RPMI8226 (cell line): ENCODE measurements at regions not wholly inside any gene's neighbourhood (a gene's known extent, or its start where the extent isn't known, plus 50 kb on each side); places are given as distances from the start of the nearest gene placed in this dataset.

Experiments
- DNase-seq: peaks from one replicate; pipeline ENCODE4 v3.0.0-alpha.2; 2015

DNA sequence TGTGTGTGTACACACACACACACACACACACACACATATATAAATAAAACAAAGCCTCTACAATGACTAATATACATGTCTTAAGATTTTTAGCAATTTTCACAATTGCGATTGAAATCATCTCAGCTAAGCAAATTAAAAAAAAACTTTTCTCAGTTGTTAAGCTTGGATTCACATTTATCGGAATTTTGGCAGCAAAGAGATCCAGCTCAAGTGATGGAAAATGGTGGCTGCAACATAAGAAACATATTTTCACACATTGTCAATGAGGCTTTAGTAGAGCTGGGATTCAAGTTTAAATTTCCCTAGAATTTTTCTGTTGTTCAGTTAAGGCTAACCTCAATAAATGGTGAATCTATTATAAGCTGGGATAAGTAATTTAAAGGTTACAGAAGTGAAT is 768.6 kb upstream of the SORCS1 start:
- DNase-seq = no peak

DNA sequence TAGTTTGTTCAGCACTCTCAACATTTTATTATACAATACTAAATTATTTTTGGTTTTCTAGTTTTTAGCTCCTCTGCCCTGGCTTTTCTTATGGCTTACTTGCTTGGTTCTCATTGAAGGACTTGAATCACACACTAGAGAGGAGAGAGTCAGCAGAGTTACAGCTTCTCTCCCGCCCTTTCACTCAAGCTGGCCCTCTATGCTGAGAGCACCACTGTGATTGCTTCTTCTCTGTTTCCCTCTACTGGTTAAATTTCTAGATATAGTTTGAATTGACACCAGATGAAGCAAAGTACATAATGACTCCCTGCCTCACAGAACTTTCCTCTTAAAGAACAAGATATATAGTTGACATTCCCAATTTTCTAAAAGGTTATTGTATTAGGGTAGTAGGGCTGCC is 767.3 kb upstream of the SORCS1 start:
- DNase-seq = no peak

DNA sequence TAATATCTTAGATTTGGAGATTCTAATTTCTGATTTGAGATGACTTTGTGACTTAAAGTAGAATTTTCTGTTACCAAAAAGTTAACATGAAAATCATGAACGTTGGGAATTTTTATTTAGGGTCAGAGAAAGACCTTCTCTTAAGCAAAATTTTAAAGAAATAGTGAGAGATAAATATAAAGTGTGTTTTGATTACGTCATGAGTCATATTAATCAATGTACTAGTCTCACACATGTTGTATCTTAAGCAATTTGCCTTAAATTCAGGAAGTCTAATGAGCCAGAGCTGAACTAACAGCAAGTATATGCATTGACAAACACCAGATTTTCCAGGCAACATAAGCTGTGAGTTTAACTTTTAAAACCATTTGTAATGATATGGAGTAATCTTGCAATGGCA is 765.5 kb upstream of the SORCS1 start:
- no peak for DNase-seq

DNA sequence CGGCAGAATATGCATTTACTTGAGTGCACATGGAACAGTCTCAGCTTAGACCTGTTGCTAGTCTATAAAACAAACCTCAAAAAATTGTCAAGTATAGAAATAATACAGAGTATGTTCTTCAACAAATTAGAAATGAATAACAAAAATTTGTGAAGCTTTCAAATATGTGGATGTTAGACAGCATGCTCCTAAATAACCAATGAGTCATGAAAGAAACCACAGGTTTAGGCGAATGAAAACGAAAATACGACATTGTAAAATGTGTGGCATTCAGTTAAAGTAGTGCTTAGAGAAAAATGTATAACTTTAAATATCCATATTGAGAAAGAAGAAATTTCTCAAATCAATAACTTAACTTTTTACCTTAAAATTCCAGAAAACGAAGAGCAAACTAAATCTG is 760.0 kb upstream of the SORCS1 start:
- DNase-seq = no peak

DNA sequence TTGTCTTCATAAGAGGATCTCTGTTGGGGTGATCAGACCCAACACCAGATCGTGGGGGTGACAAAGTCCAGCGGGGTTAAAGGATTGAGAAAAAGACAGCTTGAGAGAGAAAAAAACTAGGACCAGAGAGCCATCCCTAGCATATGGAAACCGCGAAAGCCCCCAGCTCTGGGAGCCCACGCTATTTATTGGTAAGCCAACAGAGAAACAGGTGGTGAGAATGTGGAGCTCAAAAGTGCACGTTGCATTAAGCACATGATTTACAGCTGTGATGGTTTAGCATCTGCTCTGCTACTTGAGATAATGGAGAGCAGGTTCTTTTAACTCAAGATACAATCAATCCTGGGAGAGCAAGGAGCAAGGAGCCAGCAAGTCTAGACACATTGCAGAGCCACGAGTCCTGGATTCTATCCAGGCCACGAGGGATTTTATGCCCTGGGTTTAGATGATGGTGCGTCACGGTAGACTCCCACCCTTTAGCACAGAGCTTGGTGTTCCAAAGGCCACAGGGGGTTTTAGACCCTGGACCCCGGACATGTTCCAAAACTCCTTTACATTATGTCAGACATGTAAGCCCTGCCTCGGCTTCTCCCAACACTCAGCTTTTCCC is 755.2 kb upstream of the SORCS1 start:
- DNase-seq = no peak

DNA sequence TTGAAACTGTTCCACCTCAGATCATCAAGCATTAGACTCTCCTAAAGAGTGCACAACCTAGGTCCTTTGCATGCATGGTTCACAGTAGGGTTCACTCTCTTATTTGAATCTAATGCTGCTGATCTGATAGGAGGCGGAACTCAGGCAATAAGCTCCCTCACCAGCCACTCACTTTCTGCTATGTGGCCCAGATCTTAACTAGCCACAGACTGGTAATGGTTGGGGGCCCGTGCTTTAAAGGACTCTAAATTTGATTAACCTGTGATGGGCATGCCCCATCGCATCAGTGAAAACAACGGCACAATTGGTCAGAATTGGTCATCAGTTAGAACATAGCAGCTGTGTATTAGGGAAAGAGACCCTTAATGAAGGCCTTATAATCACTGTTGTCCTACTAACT is 753.7 kb upstream of the SORCS1 start:
- no peak for DNase-seq

DNA sequence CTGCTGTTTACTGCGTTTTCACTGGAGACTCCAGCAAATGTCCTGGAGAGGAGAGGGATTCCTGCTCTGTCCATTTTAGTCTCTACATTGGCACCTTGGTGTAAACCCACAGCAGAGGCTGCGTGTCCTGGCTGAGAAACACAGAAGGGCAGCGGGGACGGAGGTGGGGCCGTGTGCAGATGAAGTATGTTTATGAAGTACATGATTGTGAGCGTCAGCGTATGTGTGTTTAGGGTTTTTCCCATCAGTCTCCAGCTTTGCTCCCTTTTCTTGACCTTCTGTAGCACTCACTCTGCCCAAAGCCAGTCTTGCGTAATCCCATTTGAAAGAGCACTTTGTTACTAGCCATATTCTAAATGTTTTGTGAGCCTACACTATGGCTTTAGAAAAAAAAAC is 750.7 kb upstream of the SORCS1 start:
- DNase-seq = no peak

DNA sequence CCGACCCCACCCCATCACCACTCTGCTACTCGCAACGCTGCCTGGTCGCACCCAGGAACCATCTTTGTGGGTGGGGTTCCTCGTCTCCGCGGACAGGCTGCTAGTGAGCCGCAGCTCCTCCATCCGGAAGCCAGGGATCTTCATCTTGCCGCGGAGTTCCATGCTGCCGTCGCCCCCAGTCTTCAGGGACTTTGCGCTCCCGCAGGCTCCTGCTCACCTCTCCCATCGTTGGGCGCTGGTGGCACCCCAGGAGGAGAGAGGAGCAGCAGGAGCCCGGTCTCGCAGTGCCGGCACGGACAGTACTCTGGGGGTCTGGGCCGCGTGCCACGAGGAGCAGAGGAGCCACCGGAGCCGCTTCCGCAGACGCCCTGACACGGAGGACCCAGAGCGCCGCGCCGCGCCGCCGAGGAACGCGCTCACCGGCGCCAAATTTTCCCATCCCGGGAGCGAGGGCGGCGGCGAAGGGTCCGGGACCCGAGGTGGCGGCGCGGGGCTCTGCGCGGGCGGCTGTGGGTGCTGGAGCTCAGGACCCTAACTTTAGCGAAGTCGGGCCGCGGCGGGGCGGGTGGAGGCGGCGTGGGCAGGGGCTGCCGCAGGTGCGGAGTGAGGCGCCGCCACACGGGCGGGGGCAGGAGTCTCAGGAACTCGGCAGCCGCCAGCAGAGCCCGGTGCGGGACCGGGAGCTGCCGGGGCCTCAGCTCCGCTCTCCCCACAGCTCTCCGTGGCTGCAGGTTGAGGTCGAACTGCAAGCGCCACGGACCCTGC is 750.1 kb upstream of the SORCS1 start:
- DNase-seq = no peak

DNA sequence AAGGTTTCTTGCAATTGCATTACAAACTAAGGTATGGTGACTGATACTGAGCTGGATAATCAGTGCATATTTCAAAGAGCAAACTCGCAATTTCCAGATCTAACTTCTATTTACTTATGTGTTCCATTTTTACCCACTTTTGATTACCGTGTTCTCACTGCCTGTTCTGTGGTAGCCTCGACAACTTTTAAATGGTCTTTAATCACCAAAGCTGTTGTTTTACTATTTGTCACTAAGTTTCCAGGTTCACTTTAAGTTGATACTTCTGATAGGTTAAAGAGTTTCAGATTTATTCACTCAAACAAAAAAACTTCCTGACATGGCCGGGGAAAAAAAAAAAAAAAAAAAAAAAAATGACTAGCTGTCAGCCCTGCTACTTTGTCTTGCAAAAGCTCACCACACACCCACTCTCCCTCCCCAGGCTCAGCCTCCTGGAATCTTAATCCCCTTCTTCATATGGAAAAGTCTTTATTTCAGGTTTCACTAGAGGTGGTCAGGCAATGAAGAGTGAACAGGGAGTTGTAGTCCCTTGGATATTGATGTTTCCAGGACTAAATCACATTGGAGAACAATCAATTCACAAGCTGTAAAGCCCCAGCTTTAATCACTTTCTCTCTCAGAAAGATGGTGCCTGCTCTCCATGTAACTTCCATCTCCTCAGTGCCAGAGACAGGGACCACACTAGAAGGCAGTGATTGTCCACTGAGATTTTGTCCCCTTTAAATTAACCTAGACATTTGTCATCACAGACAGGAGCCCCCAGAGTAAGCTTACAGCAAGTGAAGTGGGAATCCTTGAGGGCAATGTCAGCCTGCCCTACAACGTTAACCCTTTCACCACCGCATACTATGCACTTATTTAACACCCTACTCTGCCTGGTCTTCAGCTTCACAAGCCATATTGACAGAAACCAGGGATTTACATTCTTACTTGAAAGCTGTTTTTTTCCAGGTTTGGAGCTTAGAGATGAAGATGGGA is 749.1 kb upstream of the SORCS1 start:
- no peak for DNase-seq

DNA sequence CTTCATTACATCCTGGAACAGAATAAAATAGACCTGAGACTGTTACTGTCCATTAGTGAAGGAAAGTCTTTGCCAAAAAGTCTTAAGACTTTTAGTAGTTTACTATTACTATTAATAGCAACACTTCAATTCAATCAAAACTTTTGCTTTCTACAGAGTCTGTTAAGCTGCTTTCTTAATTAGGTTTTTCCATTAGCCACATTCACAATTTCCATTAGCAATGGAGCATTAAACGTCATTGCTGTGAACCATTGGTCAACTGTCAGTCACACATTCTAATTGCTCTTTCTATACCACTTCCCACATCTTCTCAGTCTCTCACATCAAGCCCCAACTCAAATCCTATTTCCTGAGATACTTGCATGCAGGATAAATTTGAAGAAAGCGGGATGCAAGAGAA is 736.6 kb upstream of the SORCS1 start:
- no peak for DNase-seq

DNA sequence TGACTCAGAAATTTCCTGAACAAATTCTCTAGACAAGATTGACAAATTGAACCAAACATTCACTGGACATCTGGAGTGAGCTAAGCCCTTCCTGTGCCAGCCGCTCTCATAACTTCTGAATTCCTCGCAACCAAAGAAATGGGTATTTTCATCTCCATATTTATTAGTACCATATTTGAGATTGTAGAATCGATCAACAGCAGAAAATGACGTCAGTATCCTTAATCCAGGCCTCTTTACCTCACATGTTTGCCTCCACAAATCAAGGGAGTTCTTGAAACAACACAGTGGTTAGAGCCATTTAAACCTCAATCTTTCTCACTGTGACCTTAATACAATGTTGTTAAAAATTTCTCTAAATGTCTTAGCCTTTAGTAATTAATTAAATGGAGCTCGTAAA is 735.6 kb upstream of the SORCS1 start:
- DNase-seq = no peak

DNA sequence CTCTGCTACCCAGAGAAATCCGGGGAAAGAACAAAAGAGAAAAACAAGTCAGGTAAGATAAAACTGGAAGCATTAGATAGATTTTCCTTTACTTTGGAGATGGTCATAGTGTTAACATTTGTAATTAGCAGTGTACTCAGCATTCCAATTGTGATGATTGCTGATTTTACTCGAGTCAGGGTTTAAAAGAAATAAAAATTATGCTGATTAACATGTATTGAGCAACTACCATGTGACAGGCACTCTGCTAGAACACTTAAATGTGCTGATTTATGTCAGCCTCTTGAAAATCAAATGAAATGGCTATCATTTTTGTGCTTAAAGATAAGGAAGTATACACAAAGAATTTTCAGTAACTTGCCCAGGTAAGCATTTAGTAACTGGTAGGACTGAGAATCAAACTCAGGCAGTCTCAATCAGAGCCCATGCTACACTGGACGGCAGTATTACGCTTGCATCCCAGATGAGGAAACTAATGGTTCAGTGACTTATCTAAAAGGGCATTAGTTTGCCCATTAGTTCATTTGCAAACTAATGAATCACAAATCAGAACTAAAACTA is 735.1 kb upstream of the SORCS1 start:
- DNase-seq = no peak

DNA sequence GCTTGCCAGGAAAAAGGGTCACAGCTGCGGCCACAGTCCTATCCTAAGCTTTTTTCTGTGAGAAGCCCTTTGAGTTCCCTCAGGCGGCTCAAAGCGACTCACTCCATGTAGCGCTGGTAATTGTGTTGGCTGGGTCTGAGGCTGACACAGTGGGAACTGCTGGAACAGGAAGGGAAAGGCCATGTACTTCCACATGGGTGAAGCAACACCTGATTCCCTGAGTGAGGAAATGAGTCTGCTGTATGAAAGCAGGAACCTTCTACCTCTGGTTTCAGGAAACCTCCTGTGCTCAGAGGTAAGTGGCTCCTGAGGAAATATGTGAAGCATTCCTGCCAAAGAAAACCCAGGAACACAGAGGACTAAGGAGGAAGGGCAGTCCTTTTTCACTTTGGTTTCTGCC is 734.6 kb upstream of the SORCS1 start:
- DNase-seq = no peak

DNA sequence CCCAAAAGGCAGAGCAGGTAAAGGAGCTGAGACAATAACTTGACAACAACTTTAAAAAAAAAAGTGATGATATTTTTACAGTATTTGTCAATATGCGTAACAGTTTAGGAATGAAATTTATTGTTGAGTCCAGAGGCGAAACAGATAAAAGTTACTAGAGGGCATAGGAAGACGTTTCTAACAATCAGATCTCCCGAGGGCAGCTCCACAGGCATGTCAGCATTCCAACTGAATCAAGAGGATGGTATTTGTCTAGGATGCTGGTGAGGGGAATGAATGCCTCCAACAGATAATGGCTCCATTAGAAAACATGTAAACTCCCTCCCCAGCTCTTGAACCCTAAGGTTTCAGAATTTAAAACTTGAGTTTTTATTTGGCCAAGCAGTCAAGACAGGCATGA is 733.9 kb upstream of the SORCS1 start:
- no peak for DNase-seq

DNA sequence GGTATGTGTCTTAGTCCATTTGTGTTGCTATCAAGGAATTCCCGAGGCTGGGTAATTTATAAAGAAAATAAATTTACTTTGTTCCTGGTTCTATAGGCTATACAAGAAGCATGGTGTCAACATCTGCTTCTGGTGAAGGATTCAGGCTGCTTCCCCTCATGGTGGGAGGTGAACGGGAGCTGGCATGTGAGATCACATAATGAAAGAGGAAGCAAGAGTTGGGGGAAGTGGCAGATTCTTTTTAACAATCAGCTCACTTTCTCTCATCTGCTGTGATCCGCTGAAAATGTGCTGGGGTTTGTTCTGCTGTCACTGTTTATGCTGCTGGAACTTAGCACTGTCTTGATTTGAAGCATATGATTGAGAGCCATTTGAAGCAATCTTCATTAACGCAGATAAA is 730.0 kb upstream of the SORCS1 start:
- no peak for DNase-seq

DNA sequence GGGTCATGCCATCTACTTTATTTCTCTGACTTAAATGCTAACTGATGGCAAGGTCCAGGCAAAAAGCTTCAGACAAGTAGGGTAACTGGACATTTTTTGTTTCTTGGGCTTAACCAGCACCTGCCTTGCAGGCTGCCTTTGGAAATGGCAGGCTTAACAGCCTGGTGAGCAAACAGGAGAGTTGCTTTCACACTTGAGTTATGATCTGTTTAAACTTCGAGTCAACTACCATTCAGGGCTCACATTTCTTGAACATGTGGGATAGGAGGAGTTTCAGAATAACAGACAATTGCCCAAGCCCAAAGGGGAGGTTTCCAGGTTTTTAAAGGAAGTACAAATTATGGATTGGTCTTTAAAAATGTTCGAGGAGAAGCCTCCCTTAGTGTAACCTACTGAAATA is 724.6 kb upstream of the SORCS1 start:
- no peak for DNase-seq

DNA sequence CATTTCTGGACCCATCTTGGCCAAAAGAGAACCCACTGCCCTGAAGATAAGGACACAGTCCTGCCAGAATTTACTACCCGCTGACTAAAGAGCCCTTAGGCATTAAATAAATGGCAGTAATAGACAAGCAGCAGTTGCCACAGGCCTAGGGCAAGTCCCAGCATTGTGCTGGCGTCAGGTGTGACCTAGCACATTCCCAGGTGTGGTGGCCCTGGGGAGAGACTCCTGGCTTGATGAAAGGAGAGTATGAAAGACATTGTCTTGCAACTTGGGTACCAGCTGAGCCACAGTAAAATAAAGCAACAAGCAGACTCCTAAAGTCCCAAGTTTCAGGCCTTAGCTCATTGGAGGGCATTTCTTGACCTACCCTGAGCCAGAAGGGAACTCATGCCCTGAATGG is 715.7 kb upstream of the SORCS1 start:
- no peak for DNase-seq

DNA sequence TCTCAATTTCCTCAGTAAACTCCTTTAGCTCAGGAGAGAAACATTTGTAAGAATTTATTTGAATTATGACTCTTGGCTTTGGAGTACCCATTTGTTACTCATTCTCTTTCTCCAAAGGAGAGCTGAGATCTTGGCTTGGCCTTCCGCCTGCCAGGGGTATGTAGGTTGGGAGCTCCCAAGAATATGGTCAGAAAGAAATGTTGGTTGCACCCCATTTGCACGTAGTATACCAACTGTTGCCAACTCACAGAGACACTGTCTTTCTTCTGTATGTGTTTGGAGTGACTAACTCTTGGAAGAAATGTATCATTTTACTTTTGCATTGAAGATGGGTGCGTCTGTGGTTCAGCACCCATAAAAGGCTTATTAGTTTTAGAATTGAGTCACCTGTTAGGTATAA is 708.5 kb upstream of the SORCS1 start:
- no peak for DNase-seq

DNA sequence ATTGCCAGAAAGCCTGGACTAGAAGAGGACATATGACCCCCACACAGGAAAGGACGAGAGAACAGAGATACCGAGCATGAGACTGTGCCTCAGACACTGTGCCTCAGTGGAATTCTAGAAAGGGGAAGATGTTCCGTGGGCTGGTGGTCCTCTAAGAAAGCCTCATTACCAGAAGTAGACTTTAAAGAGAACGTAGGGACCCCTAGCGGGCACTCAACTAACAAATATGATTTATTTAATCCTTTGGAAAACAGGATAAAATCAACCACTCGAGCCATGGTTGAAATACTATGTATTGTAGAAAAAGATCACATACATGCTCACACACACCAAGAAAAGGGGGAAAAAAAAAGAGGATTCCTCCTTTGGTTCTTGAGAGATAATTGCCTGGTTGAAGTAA is 701.2 kb upstream of the SORCS1 start:
- no peak for DNase-seq

DNA sequence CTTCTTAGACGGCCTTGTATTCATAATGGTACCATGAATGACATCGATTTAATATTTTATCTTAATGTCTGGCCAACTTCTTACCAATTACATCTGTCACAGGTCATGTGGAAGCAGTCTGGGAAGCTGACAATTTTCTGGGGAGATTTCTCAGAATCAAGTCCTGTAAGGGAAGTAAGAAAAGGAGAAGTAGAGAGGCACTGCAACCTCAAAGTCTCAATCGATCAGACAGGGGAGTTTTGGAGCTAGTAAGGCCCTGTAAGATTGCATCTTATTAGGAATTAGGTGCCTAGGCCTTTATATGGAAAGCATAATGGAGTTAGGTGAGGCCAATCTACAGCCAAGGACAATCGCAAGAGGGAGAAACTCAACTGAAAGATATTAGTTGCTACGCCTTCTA is 694.6 kb upstream of the SORCS1 start:
- DNase-seq = no peak

DNA sequence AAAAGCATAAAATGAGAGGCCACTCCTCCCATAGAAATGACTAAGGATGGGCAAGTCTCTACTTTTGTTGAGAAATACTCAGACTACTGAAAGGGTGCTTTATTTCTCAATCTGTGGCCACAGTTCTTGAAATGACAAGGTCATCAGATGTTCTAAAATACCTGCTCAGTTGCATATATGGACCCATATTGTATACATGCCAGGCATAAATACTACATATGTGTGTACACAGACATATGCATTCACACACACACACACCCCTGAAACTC is 691.5 kb upstream of the SORCS1 start:
- DNase-seq = no peak

DNA sequence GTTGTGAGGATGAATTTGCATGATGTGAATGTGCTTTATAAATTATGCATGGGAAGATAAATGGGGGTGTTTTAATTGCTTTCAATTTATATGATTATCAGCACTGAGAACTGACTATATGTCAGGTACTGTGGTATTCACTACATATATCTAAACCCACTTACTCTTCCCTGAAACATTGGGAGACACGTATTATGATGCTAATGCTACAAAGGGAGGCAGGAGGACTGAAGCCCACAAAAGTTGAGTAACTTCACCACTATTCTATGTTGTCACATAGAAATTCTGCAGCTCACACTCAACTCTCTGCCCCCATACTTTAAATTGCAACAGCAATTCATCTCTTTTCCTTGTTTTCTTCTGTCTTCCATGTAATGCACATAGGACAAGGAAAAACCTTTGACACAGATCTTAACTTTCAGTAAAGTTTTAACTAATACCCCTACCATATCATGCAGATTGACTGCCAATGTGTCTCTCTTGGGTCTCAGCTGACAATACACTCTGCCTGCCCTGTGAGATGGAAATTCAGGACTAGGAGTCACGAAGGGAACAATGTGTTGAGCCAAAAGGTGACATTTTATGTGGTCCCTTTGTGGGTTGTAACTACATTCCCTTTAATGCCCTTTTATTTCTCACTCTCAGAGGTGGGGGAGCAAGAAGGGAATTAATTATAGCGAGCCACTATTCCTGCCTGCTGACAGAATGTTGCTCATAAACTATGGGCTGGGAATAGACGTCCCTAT is 691.0 kb upstream of the SORCS1 start:
- no peak for DNase-seq

DNA sequence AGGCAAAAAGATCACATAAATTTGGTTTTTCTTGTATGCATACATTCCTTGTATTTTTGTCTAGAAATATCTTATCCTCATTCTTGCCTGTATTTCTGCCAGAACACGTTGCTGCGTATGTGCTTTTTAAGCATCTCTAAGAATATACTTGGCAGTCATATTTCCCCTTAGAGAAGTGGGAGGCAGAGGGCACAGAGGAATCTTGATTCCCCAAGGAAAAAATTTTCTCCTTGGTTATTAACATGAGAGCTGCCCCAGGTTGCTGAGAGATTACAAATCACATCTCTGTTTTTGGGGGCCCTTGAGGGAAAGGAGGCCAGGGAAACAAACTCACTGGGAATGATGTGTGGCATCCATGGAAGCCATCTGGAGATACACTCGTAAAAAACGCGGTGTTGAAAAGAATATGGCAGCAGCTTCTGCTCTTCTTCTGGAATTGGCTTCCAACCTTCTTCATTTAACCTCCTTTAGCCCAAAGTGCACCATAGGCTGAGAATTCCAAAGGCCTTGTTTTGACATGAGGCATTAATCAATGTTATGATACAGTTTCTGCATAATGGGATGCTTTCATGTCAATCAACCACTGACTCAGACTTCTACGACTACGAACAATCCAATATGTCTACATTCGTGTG is 684.3 kb upstream of the SORCS1 start:
- DNase-seq = no peak
